ENCODE measurements at regions not wholly inside any gene's neighbourhood (a gene's known extent, or its start where the extent isn't known, plus 50 kb on each side); places are given as distances from the start of the nearest gene placed in this dataset.

DNA sequence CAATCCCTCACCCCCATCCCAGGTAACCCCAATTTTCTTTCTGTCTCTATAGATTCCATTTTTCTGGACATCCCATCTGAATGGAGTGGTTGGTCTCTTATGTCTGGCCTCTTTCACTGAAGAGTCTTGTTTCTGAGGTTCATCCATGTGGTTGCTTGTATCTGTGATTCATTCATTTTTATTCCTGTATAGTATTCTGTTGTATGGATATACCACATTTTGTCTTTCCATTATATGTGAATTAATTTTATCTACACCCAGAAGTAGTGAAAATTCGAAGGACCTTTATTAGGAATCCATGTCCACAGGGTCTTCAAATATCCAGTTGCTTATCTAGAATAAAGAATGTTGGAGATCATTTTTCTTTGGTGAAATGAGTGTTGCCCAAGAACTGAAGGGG is 207.6 kb upstream of the MSX2 start:
- H3K4me2 ChIP-seq (ENCODE audit: low read depth, low read length, poor library complexity, severe bottlenecking), result no peak overlapping the region
- no peak for TF ChIP-seq EZH2phosphoT487 (IDR thresholded peaks at IDR 0.05; ENCODE audit: borderline replicate concordance)
- TF ChIP-seq, protein P1, sequence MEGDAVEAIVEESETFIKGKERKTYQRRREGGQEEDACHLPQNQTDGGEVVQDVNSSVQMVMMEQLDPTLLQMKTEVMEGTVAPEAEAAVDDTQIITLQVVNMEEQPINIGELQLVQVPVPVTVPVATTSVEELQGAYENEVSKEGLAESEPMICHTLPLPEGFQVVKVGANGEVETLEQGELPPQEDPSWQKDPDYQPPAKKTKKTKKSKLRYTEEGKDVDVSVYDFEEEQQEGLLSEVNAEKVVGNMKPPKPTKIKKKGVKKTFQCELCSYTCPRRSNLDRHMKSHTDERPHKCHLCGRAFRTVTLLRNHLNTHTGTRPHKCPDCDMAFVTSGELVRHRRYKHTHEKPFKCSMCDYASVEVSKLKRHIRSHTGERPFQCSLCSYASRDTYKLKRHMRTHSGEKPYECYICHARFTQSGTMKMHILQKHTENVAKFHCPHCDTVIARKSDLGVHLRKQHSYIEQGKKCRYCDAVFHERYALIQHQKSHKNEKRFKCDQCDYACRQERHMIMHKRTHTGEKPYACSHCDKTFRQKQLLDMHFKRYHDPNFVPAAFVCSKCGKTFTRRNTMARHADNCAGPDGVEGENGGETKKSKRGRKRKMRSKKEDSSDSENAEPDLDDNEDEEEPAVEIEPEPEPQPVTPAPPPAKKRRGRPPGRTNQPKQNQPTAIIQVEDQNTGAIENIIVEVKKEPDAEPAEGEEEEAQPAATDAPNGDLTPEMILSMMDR (conservative IDR thresholded peaks at IDR 0.05; ENCODE audit: low read length), result no peak
- H3K27me3 ChIP-seq (ENCODE audit: insufficient read depth, low read length, poor library complexity, severe bottlenecking), result no peaks in the 10 kb centered on the region
- no peaks in the 10 kb centered on the region for H3K9me3 ChIP-seq (ENCODE audit: insufficient read depth, low read depth, low read length)
- no peaks in the 10 kb centered on the region for H3K79me2 ChIP-seq (ENCODE audit: insufficient read depth, low read length)
- H3K36me3 ChIP-seq (ENCODE audit: insufficient read depth, low read length), result no peaks in the 10 kb centered on the region
- no peaks in the 10 kb centered on the region for H4K20me1 ChIP-seq (ENCODE audit: insufficient read depth, low read length, poor library complexity, severe bottlenecking)
- no peaks in the 10 kb centered on the region for H3F3A ChIP-seq (ENCODE audit: low read depth)
- H3K9ac ChIP-seq (ENCODE audit: low read depth, low read length, poor library complexity, severe bottlenecking), result no peak overlapping the region
- no peaks in the 10 kb centered on the region for H3K9me2 ChIP-seq (replicated peaks; ENCODE audit: low read depth, low read length)
- no peaks in the 10 kb centered on the region for H3K4me1 ChIP-seq (ENCODE audit: insufficient read depth, low read length, poor library complexity, severe bottlenecking)
- no peak overlapping the region for H2AFZ ChIP-seq (ENCODE audit: low read length)
- no peak overlapping the region for H3K4me3 ChIP-seq (ENCODE audit: low read length, poor library complexity, severe bottlenecking)

DNA sequence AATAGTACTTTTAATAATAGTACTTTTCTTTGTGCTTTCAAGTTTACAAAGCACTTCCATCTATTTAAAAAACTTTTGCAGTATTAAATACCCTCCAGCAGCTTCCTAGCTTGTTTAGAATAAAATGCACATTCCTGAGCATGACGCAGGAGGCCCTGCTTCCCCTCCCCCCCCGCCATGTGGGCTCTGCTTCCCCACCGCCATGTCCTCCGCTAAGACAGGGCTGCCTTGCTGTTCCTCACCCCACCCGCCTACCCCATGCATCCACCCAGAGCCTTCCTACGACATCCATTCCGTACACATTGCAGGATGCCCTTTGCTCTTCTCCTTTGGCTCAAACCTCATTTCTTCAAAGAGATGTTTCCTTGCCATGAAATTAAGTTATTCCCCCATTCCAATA is 205.9 kb upstream of the MSX2 start:
- H3K4me2 ChIP-seq (ENCODE audit: low read depth, low read length, poor library complexity, severe bottlenecking), result no peak overlapping the region
- no peaks in the 10 kb centered on the region for H3K27me3 ChIP-seq (ENCODE audit: insufficient read depth, low read length, poor library complexity, severe bottlenecking)
- no peak overlapping the region for H2AFZ ChIP-seq (ENCODE audit: low read length)
- no peaks in the 10 kb centered on the region for H3K4me1 ChIP-seq (ENCODE audit: insufficient read depth, low read length, poor library complexity, severe bottlenecking)
- no peak overlapping the region for H3K4me3 ChIP-seq (ENCODE audit: low read length, poor library complexity, severe bottlenecking)
- no peaks in the 10 kb centered on the region for H4K20me1 ChIP-seq (ENCODE audit: insufficient read depth, low read length, poor library complexity, severe bottlenecking)
- TF ChIP-seq, protein P1 (conservative IDR thresholded peaks at IDR 0.05; ENCODE audit: low read length), result no peak
- TF ChIP-seq EZH2phosphoT487 (IDR thresholded peaks at IDR 0.05; ENCODE audit: borderline replicate concordance), result no peak
- no peaks in the 10 kb centered on the region for H3K9me3 ChIP-seq (ENCODE audit: insufficient read depth, low read depth, low read length)
- no peak overlapping the region for H3K9ac ChIP-seq (ENCODE audit: low read depth, low read length, poor library complexity, severe bottlenecking)
- no peaks in the 10 kb centered on the region for H3K79me2 ChIP-seq (ENCODE audit: insufficient read depth, low read length)
- no peaks in the 10 kb centered on the region for H3F3A ChIP-seq (ENCODE audit: low read depth)
- H3K9me2 ChIP-seq (replicated peaks; ENCODE audit: low read depth, low read length), result no peaks in the 10 kb centered on the region
- no peaks in the 10 kb centered on the region for H3K36me3 ChIP-seq (ENCODE audit: insufficient read depth, low read length)

- Histone ChIP-seq H3K4me1 (ENCODE audit: insufficient read depth, low read length, poor library complexity, severe bottlenecking) (no peaks in the 10 kb centered on the region), H3K9ac (ENCODE audit: low read depth, low read length, poor library complexity, severe bottlenecking) (no peak overlapping the region), H3K4me3 (ENCODE audit: low read length, poor library complexity, severe bottlenecking) (no peak overlapping the region), H3F3A (ENCODE audit: low read depth) (no peaks in the 10 kb centered on the region), H4K20me1 (ENCODE audit: insufficient read depth, low read length, poor library complexity, severe bottlenecking) (no peaks in the 10 kb centered on the region), H2AFZ (ENCODE audit: low read length) (no peak overlapping the region), H3K9me2 (replicated peaks; ENCODE audit: low read depth, low read length) (no peaks in the 10 kb centered on the region), H3K4me2 (ENCODE audit: low read depth, low read length, poor library complexity, severe bottlenecking) (no peak overlapping the region), H3K27me3 (ENCODE audit: insufficient read depth, low read length, poor library complexity, severe bottlenecking) (no peaks in the 10 kb centered on the region), H3K79me2 (ENCODE audit: insufficient read depth, low read length) (no peaks in the 10 kb centered on the region), H3K9me3 (ENCODE audit: insufficient read depth, low read depth, low read length) (no peaks in the 10 kb centered on the region), H3K36me3 (ENCODE audit: insufficient read depth, low read length) (no peaks in the 10 kb centered on the region)
- TF ChIP-seq, protein P1 (conservative IDR thresholded peaks at IDR 0.05; ENCODE audit: low read length), result no peak
- TF ChIP-seq EZH2phosphoT487 (IDR thresholded peaks at IDR 0.05; ENCODE audit: borderline replicate concordance), result no peak
Observed at GRCh38 chr5:174520420-174521396, 203.7 kb upstream of the MSX2 start.

Measured in Loucy (cell line).